Posterior cingulate gyrus (tissue), 11 donors: ENCODE measurements at regions not wholly inside any gene's neighbourhood (a gene's known extent, or its start where the extent isn't known, plus 50 kb on each side); places are given as distances from the start of the nearest gene placed in this dataset.

Experiments used
- DNase-seq, 10 donors: peaks; one replicate each; pipeline versions ENCODE4 v3.0.0 to v3.0.0-alpha.2; 2020 to 2021; ENCODE audit warnings: mixed read lengths in 3 of 10
- intact Hi-C: fragments of 100-400 bp; cut with DNase I; formaldehyde crosslinking; loops from one replicate; pipeline ENCODE4 v1.15.1; 2023

DNA sequence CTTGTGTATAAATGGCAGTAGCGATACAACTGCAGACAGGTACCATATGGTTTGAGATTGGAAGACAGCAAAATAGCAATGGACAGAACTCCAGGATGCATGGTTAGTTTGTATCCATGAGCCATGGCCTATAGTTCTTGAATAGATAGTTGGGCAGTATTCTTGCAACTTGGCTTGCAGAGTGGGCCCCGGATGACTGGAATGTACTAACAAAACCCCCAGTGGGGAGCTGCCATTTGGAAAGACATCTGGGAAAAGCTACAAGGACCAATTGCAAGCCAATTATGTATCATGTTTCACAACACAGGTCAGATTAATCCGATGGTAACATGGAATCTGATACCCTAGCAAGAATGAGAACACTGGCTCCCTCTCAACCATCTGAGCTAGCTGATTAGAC, 279.6 kb downstream of the RERGL start:
- DNase-seq, result peak in 1 of 10 donors; percentile 37
- intact Hi-C loops, result no loop called here

DNA sequence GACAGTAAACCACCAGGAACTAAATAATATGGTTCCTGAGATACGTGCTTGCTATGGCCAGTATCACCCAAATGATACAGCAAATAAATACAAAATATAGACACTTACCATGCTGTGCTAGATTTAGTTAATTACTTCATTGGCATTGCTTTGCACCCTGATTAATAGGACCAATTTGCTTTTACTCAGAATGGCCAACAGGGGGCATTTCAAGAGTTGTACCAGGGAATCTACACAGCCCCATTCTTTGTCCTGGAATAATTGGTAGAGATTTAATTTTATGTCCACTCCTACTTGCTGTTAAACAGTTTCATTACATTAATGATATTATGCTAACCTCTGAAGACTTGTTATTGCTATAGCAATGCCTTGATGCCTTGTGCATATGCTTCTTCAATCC, 280.8 kb downstream of the RERGL start:
- DNase-seq, result no peak
- intact Hi-C loops, result no loop called here

DNA sequence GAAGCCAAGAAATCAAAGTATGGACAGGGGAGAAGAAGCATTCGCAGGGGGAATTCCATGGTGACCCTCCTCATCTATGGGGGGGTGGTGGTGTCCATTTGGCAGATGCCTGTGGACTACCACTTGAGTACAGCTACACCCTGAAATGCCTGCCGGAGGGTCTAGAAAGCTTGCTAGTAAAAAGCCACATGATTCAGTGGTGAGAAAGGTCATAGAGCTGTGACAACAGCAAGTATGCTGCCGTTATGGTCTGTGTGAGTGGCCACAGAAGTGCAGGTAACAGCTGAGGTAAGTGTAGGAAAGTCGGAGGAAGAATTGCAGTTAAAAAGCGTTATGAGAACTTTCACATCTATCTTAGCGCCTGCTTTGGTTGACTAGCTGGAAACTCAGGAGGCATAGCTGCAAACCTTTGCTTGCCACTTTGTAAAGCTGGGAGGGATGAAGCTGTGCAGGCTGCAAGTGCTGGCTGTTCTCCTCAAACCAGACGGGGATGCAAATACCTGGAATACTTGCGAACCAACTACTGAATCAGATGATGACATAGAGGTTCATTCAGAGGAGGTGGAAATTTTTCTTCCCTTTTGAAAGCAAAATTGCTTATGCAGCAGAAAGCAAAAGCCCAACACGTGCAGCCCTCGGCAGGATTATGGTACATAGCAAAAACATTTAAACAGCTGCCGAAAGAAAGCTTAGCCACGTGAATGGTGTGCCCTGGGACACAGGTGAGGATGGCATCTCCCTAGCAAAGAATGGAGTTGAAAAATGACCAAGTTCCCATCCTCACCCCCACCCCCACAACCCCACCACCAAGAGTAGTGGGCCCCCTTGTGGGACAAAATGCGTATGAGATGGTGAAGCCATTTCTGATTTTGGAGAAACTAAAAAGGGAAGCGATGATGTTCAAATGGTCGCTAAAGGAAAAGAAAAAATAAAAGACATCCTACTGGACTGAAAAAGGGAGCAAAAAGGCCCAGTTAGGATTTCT, 287.0 kb downstream of the RERGL start:
- intact Hi-C loops, result no loop called here
- peak in 1 of 10 donors; percentile 28 for DNase-seq

DNA sequence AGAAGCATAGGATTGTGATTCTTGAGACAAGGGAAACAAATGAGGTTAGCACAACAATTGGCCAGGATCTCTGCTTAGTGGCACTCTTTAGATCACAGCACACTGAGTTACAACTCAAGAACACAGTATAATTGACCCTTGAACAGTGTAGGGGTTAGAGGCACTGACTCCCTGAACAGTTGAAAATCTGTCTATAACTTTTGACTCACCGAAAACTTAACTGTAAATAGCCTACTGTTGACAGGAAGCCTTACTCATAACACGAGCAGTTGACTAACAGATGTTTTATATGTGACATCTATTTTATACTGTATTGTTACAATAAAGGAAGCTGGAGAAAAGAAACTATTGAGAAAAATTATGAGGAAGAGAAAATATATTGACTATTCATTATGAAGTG, 296.1 kb downstream of the RERGL start:
- DNase-seq, result no peak
- intact Hi-C loops, result no loop called here

DNA sequence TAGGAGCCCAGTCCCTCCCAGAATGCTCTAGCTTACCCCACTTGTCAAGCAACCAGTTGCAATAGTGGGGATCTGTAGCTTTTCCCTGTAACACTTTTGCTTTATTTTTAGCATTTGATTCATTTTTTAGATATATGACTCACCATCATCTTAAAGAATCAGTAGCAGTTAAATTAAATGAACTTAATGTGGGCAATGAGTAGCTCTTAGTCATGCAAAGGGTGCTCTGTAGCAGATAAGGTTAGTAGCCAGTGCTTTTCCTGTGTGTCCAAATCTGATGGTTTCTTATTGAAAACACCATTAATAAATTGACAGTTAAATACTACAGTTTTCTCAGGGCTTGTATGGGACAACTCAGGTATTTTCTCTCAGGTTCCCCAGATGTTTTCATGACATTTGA, 311.8 kb downstream of the RERGL start:
- no peak for DNase-seq
- intact Hi-C loops, result loop anchor here (5.0 kb wide), 1 partner anchor 89 kb away; no protein-coding TSS in a partner anchor

DNA sequence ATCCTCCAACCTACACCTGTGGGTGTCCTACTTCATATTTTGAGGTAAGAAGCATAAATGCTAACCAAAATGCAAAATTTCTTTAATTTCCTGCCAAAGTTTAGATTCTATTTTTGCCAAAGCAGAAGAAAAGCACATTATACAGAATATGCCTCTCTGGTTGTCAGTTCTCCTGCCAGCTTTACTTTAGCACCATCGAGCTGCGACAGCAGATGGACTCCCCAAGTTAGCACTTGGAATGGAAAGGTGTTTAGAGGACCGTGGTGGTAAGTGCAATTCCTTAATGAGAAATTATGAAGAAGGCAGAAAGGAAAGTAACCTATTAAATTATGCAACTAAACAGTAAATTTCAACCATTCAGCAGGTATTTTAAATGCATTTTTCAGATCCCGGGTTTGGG, 326.6 kb downstream of the RERGL start:
- peak in 7 of 10 donors; percentile 11 to 79 (median 28) for DNase-seq

DNA sequence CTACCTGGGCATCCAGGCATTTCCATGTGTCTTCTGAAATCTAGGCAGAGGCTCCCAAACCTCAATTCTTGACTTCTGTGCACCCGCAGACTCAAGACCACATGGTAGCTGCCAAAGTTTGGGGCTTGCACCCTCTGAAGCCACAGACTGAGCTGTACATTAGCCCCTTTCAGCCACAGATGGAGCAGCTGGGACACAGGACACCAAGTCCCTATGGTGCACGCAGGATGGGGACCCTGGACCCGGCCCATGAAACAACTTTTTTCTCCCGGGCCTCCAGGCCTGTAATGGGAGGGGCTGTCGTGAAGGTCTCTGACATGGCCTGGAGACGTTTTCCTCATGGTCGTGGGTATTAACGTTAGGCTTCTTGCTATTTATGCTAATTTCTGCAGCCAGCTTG, 330.0 kb downstream of the RERGL start:
- intact Hi-C loops, result no loop called here
- peak in 1 of 10 donors; percentile 61 for DNase-seq

More for the DNA sequence above, 326.6 kb downstream of the RERGL start:
- intact Hi-C loops, result no loop called here
